ENCODE measurements at regions not wholly inside any gene's neighbourhood (a gene's known extent, or its start where the extent isn't known, plus 50 kb on each side); places are given as distances from the start of the nearest gene placed in this dataset.
"Not testable (repeated sequence)": the region's sequence is repeated elsewhere in the genome, so short reads cannot be mapped to it uniquely, and the experiment has no call there.

GRCh38 chr4:100340512-100341485 is 150.5 kb upstream of the DDIT4L start:
- no peaks in the 10 kb centered on the region for H3K27me3 Mint-ChIP-seq (ENCODE audit: low read depth, poor library complexity)
- peaks cover 19% of the 10 kb centered on the region for H3K9me3 Mint-ChIP-seq
- no peak overlapping the region for H3K27ac Mint-ChIP-seq
- DNase-seq = no peak
- H3K36me3 Mint-ChIP-seq (ENCODE audit: low read depth) = no peaks in the 10 kb centered on the region
- no peaks in the 10 kb centered on the region for H3K4me1 Mint-ChIP-seq
- TF ChIP-seq CTCF (IDR thresholded peaks at IDR 0.05) = no peak
- H3K4me3 Mint-ChIP-seq = no peak overlapping the region

- TF ChIP-seq CTCF (IDR thresholded peaks at IDR 0.05) = no peak
- no peaks in the 10 kb centered on the region for H3K4me1 Mint-ChIP-seq
- no peak overlapping the region for H3K4me3 Mint-ChIP-seq
- peaks cover 6% of the 10 kb centered on the region for H3K36me3 Mint-ChIP-seq (ENCODE audit: low read depth)
- DNase-seq = no peak
- H3K27ac Mint-ChIP-seq = no peak overlapping the region
- H3K9me3 Mint-ChIP-seq = peaks cover 28% of the 10 kb centered on the region
- H3K27me3 Mint-ChIP-seq (ENCODE audit: low read depth, poor library complexity) = peaks cover 3% of the 10 kb centered on the region
Measured at GRCh38 chr4:100339870-100340269, 149.6 kb upstream of the DDIT4L start.

GRCh38 chr4:100333491-100333890 is 143.2 kb upstream of the DDIT4L start:
- DNase-seq; H3K27ac Mint-ChIP-seq; H3K4me1 Mint-ChIP-seq; H3K4me3 Mint-ChIP-seq; H3K27me3 Mint-ChIP-seq (ENCODE audit: low read depth, poor library complexity): not testable (repeated sequence)
- Mint-ChIP-seq H3K9me3 (peaks cover 54% of the 10 kb centered on the region), H3K36me3 (ENCODE audit: low read depth) (peaks cover 11% of the 10 kb centered on the region)

- Mint-ChIP-seq H3K4me1 (peaks cover 10% of the 10 kb centered on the region), H3K36me3 (ENCODE audit: low read depth) (no peaks in the 10 kb centered on the region), H3K4me3 (no peak overlapping the region), H3K9me3 (peaks cover 4% of the 10 kb centered on the region), H3K27ac (no peak overlapping the region), H3K27me3 (ENCODE audit: low read depth, poor library complexity) (no peaks in the 10 kb centered on the region)
- TF ChIP-seq CTCF (IDR thresholded peaks at IDR 0.05) = no peak
- DNase-seq = no peak
Measured at GRCh38 chr4:100317032-100317864, 127.0 kb upstream of the DDIT4L start.

- DNase-seq = no peak
- H3K4me3 Mint-ChIP-seq = no peak overlapping the region
- peaks cover 6% of the 10 kb centered on the region for H3K27me3 Mint-ChIP-seq (ENCODE audit: low read depth, poor library complexity)
- no peak overlapping the region for H3K27ac Mint-ChIP-seq
- H3K4me1 Mint-ChIP-seq = peaks cover 10% of the 10 kb centered on the region
- no peaks in the 10 kb centered on the region for H3K36me3 Mint-ChIP-seq (ENCODE audit: low read depth)
- H3K9me3 Mint-ChIP-seq = no peaks in the 10 kb centered on the region
- TF ChIP-seq CTCF (IDR thresholded peaks at IDR 0.05) = no peak
Measured at GRCh38 chr4:100314057-100314456, 123.8 kb upstream of the DDIT4L start.

- Mint-ChIP-seq H3K9me3 (no peaks in the 10 kb centered on the region), H3K27ac (no peak overlapping the region), H3K36me3 (ENCODE audit: low read depth) (no peaks in the 10 kb centered on the region), H3K4me3 (no peak overlapping the region), H3K4me1 (peaks cover 10% of the 10 kb centered on the region), H3K27me3 (ENCODE audit: low read depth, poor library complexity) (peaks cover 6% of the 10 kb centered on the region)
- no peak for TF ChIP-seq CTCF (IDR thresholded peaks at IDR 0.05)
- no peak for DNase-seq
Measured at GRCh38 chr4:100312615-100313350, 122.5 kb upstream of the DDIT4L start.
